RKO (cell line): ENCODE measurements at regions not wholly inside any gene's neighbourhood (a gene's known extent, or its start where the extent isn't known, plus 50 kb on each side); places are given as distances from the start of the nearest gene placed in this dataset.
"Not testable (repeated sequence)": the region's sequence is repeated elsewhere in the genome, so short reads cannot be mapped to it uniquely, and the experiment has no call there.

Source experiments
- DNase-seq: peaks from one replicate; pipeline ENCODE4 v3.0.0-alpha.2; 2016; ENCODE audit warnings: low spot score

DNA sequence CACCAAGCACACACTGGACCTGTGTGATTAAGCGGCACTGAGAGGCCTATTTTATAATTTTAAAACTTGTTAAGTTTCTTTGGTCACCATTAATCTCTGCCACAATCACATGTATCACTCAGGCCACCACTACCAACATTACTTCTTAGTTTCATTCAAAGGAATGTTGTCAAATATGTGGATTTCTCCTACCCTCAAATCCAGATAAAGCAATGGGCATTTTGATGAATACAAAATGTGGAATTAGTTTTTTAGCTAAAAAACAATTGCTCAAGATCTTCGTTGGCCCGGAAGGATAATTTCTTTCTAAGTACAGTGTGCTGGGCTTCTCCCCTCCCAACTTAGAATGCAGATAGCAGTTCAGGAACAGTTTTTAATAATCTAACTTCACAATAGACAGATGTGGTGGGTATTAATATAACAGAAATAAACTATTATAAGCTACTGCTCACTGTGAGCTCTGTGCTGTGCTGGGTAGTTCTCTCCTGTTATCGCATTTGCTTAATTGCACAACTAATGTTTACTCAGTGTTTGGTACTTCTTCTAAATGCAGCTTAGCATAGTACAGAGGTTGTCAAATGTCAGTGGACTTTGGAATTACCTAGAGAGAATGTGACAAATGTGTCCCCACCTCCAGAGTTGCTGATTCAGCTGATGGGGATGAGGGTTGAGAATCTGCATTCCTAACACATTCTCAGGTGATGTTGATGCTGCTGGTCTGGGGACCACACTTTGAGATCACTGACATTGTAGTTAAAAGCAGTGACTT, 266.7 kb upstream of the AMIGO2 start:
- no peak for DNase-seq

DNA sequence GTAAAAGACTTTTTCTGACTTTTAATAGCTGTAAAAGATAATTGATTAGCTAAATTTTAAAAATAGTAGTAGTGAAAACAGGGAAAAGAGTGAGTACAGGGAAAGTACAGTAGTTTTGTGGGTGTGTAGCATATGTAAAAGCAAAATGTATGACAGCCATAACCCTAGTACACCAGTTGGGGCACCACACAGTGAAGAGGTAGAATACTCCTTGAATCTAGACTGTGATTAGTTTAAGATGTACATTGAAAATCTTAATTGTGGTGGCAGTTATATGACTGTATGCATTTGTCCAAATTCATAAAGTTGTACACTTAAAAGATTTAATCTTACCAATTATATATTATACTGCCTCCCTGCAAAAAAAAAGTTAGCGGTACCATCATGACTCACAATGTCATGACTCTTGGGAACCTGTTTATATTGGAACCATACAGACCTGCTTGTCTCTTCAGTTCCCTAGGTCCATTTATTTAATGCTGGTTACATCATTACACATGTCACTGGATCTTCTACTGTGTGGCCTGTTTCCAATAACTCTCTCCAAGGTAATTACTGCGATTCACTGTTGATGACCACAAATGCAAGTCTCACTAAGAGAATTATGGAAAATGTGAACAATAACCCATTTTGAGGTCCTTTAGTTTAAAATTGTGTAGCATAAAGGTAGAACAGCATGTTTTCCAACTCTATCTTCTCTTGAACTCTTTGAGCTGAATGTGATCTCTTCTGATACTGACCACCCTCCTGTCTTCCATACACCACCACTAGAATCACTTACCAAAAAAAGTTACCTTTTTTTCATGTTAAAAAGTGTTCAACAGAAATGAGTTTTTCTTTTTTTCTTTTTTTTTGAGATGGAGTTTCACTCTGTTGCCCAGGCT, 264.2 kb upstream of the AMIGO2 start:
- DNase-seq: no peak

DNA sequence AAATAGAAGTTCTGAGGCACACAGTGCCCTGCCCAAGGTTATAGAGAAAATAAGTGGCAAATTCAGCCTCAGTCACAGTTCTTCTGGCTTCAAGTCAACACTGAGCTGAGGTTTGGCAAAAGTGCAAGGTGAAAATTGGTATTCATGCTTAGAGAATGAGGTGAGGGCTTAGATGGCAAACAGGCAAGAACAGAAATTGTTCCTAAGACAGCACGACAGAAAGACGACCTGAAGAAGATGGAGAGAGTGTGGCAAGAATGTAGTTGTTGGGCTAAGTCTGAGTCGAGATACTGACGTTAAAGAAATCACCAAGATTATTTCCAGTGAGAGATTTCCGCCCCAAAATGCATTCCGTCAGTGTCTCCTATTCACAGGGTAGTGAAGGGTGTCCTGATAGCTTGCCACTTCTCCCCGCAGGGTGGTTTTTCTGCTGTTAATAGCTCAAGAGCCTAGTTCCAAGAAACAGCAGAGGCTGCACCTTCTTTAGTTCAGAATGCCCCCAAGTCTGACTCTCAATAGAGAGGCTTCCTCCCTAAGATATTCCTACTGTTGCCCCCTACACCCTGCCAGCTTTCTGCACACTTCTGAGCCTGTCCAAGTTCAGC, 260.8 kb upstream of the AMIGO2 start:
- DNase-seq: no peak

DNA sequence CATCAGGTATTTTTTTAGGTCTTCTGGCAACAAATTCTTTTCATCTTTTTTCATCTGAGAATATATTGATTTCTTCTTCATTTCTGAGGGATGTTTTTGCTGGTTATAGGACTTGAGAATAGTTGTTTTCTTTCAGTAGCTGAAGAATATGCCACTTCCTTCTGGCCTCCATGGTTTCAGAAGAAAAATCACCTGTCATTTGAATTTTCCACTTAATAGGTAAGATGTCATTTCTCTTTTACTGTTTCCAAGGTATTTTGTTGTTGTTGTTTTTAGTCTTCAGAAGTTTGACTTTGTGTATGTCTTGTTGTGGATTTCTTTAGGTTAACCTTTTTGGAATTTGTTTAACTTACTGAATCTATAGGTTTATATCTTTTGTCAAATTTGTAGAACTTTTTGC, 257.8 kb upstream of the AMIGO2 start:
- DNase-seq: no peak

DNA sequence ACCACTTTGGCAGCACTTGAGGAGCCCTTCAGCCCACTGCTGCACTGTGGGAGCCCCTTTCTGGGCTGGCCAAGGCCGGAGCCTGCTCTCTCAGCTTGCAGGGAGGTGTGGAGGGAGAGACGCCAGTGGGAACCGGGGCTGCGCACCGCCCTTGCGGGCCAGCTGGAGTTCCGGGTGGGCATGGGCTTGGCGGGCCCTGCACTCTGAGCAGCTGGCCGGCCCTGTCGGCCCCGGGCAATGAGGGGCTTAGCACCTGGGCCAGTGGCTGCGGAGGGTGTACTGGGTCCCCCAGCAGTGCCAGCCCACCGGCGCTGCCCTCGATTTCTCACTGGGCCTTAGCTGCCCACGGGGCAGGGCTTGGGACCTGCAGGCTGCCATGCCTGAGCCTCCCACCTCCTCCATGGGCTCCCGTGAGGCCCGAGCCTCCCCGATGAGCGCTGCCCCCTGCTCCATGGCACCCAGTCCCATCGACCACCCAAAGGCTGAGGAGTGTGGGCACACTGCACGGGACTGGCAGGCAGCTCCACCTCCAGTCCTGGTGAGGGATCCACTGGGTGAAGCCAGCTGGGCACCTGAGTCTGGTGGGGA, 253.6 kb upstream of the AMIGO2 start:
- not testable (repeated sequence) for DNase-seq

DNA sequence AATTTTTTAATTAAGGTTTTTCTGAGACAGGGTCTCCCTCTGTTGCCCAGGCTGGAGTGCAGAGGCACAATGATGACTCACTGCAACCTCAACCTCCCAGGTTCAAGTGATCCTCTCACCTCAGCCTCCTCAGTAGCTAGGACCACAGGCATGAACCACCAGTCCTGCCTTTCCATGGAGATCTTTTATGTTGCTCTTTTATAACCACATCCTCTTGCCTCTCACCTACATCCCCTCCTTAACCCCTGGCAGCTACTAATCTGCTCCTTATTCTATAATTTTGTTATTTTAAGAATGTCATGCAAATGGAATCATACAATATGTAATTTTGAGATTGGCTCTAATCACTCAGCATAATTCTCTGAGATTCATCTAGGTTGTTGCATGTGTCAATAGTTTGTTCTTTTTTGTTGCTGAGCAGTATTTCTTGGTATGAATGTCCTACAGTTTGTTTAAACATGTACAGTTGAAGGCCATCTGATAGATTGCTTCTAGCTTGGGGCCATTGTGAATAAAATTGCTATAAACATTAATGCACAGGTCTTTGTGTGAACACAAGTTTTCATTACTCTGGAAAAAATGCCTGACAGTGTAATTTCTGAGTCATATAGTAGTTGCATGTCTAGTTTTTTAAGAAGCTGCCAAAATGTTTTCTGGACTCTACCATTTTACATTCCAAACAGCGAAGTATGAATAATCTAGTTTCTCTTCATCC, 249.2 kb upstream of the AMIGO2 start:
- DNase-seq: no peak

DNA sequence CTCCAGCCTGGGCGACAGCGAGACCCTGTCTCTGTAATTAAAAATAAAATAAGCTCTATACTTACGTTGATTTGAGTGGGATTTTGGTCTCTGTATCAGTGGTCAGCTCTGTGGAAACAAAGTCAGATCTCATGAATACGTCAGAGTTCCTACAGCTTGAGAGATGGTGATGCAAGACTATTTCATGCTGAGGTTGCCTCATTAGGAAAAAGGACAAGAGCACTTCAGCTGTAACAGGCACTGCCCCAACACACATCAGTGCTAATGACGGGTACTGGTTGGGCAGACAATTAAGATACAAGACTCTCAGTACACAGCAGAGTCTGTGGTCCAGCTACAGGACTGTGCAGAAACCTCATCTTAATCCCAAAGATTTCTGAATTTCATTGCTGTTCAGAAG, 246.4 kb upstream of the AMIGO2 start:
- no peak for DNase-seq

DNA sequence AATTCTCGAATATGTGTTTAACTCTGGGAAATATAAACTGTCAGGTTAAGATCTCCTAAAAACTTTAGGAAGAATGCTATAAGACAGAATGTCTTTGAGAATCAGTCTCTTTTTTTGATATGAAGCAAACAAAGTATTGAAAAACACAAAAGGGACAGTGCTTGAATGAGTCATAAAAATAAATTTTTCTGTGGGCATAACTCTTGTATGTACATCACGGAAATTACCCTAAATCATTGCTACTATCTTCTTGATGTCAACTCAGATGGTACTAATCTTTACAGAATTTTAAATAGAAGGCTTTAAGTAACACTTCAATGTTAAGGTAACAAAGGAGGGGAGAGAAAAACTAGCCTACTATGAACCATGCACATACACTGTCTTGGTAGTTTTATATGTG, 244.0 kb upstream of the AMIGO2 start:
- no peak for DNase-seq

DNA sequence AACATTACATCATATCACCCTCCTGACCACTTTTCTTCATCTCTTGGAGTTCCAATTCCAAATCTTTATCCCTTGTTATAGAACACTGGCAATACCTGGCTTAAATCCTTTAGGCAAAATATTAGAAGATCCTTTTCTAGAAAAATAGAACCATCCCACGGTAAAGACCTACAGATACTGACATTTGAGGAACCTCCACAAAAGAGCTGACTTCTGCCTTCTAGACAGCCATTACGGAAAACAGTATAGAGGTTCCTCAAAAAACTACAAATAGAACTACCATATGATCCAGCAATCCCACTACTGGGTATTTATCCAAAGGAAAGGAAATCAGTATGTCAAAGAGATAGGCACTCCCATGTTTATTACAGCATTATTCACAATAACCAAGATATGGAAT, 241.7 kb upstream of the AMIGO2 start:
- no peak for DNase-seq

DNA sequence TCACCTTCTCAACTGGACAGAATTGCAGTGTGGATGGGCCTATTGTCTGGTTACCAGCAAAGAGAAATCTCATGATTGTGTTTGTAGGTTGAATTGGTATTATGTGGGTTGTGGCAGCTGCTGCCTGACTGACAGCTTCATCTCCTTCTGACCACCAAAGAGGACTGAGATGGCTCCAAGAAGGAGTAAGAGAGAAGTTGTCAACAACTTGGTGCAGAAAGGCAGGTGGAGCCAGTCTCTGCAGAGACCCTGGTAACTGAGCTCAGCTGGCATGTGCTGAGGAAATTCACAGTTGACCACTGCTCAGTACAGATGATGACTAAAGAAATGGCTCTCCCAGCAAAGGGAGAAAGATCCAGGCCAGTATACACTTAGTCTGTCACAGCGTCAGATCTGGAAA, 240.0 kb upstream of the AMIGO2 start:
- DNase-seq: no peak

DNA sequence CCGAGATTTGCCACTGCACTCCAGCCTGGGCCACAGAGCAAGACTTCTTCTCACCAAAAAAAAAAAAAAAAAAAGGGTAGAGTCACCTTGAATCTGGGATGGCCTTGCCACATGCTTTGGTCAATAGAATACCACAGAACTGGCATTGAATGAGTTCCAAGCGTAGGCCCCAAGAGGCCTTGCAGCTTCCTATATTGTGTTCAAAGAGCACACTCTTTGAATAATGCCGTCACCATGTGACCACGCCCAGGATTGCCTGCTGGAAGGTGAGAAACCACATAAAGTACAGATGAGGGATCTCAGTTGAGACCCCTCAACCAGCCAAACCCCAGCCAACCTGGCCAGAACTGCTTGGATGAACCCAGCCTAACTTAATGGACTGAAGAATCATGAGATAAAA, 239.2 kb upstream of the AMIGO2 start:
- no peak for DNase-seq

DNA sequence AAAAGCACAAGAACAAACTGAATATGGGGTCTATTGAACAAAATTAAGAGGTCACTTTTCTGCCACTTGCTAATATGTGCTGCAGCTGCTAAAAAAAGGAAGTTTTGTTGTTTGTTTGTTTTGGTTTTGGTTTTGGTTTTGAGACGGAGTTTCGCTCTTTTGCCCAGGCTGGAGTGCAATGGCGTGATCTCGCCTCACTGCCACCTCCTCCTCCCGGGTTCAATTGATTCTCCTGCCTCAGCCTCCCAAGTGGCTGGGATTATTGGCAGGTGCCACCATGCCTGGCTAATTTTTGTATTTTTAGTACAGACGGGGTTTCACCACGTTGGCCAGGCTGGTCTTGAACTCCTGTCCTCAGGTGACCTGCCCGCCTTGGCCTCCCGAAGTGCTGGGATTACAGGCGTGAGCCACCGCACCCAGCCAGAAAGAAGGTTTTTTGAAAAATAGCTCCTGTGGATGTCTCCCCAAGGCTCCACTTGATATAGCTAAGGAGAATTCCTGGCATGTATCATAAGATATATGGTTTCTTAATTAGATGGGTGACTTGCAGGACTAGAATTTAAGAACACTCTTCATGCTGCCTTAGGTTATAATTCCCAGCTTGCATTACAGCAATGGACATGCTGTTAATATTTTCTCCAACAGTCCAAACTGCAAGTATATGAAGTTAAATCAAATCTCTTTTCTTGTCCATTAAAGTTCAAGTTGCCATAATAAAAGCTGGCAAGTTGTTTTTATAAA, 237.6 kb upstream of the AMIGO2 start:
- no peak for DNase-seq

DNA sequence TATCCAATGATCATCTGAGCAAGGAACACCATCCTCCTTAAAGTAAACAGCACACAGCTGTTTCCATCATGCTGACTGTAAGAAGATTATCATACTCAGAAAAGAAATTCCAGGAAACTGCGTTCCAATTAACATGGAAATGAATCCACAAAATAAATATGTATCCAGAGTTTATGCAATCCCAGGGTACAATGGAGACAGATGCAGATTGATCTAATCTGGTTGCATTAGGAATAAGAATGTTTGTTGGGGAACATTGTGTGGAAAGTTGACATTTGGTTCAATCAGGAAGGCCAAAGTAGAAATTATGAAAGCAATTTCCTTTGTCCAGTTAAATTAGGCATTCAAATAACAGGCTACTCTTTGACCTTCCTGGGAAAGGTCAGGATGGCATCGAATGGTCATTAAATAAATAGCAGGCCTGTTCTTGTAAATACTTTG, 236.9 kb upstream of the AMIGO2 start:
- DNase-seq: no peak

DNA sequence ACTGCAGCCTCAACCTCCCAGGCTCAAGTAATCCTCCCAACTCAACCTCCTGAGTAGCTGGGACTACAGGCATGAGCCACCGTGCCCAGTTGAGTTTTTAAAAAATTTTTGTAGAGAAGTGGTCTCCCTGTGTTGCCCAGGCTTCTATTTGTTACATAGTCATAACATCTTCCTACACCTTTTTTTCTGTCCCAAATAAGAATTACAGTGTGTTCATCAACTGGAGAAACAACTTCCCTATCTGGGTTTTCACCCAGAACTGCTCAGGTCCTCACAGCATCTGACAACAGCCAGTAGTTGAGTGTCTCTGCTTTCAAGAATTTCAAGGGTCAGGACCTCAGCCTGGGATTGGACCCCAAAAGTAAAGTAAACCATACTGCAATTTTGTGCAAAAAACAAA, 235.2 kb upstream of the AMIGO2 start:
- DNase-seq: no peak

DNA sequence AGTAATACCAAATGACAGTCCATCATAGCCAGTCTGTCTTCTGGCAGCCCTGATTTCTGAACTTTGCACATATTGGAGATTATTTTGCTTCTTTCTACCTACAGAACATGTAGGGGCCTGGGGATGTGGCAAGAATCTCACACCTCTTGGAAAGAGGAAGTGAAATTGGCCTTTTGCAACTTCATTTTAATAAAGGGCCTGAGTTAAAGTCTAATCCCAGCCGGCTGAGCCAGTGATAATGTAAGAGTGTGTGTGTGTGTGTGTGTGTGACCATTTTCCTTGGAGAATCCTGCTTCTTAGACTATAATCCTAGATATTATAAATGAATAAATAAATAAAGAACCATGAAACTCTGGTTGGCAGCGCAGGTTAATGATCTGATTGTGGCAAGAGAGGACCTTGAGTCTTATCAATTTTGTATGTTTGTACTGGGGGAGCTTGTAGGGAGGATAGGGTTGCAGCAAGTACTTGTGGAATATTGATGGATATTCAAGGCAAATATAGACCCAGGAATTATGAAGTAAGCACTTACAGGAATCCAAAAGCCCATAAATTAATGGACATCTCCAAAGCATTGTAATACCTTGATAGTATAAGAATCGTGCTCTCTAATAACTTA, 233.2 kb upstream of the AMIGO2 start:
- no peak for DNase-seq

DNA sequence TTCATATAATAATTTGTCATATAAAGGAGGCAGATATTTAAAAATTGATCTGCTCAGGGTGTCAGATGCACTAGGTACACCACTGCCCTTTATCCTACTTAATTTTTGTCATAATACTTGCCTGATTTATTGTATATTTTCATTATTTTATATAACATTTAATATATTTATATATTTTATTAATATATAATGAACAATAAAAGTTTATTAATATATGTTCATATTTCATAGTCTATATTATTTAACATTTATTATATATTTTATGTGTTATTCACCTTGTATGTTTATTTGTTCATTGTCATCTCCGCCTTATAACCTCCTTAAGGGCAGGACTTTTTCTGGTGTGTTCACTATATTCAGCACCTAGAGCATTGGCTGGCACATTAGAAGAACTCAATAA, 232.4 kb upstream of the AMIGO2 start:
- no peak for DNase-seq

DNA sequence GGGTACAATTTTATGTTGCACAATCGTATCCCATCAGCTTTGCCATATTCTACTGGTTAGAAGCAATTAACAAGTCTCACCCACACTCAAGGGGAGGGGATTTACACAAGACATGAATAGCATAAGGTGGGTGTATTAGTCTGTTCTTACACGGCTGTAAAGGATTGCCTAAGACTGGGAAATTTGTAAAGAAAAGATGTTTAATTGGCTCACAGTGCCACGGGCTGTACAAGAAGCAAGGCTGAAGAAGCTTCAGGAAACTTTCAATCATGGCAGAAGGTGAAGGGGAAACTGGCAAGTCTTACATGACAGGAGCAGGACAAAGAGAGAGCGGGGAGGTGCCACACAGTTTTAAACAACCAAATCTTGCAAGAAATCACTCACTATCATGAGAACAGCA, 231.8 kb upstream of the AMIGO2 start:
- DNase-seq: no peak

DNA sequence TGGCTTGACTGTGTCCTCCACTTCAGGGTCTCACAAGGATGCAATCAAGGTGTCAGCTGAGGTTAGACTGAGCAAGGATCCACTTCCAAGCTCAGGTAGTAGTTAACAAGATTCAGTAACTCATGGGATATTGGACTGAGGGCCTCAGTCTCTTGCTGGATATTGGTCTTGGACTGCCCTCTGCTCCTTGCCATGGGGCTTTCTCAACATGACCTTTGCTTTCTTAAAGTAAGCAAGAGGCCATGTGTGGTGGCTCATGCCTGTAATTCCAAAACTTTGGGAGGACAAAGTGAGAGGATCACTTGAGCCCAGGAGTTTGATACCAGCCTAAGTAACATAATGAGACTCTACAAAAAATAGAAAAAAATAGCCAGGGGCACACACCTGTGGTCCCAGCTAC, 231.3 kb upstream of the AMIGO2 start:
- no peak for DNase-seq

DNA sequence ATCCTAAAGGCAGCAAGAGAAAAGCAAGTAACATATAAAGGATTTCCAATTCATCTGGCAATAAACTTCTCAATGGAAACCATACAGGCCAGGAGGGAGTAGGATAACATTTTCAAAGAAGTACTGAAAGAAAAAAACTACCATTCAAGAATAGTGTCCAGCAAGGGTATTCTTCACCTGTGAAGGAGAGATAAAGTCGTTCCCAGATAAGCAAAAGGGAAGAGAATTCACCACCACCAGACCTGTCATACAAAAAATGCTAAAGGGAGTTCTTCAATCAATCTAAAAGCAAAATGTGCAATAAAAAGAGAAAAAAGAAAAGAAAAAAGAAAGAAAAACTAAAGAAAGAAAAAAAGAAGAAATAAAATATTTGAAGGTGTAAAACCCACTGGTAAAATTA, 228.9 kb upstream of the AMIGO2 start:
- no peak for DNase-seq

DNA sequence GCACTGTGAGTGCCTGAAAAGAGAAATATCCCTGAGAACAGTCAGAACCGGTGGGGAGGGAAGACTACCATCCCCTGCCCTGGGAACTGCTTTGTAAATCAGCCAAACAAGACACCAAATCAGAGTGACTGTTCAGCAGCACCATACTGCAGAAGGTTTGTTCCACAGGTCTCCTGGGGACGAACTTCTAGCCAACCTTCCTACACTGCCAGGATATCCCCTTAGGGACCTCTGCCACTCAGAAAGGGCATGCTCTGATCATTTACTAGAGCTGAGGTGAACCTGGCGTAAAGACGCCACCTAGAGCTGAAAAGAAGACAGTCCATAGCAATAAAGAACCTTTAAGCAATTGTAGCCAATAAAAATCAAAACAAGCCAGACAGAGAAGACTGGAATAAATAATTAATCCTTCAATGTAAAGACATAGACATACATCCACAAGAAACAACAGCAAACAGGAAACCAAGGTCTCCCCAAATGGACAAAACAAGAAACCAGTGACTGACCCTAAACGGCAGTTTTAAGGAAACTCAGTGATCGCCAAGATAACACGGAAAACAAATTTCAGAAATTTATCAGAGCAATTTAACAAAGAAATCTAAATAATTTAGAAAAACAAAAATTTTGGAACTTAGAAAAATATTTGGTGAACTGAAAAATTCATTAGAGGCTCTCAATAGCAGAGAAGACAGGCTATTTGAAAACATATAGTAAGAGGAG, 228.1 kb upstream of the AMIGO2 start:
- peak; percentile 52 for DNase-seq
